ENCODE measurements at regions not wholly inside any gene's neighbourhood (a gene's known extent, or its start where the extent isn't known, plus 50 kb on each side); places are given as distances from the start of the nearest gene placed in this dataset.
"Not testable (repeated sequence)": the region's sequence is repeated elsewhere in the genome, so short reads cannot be mapped to it uniquely, and the experiment has no call there.

DNA sequence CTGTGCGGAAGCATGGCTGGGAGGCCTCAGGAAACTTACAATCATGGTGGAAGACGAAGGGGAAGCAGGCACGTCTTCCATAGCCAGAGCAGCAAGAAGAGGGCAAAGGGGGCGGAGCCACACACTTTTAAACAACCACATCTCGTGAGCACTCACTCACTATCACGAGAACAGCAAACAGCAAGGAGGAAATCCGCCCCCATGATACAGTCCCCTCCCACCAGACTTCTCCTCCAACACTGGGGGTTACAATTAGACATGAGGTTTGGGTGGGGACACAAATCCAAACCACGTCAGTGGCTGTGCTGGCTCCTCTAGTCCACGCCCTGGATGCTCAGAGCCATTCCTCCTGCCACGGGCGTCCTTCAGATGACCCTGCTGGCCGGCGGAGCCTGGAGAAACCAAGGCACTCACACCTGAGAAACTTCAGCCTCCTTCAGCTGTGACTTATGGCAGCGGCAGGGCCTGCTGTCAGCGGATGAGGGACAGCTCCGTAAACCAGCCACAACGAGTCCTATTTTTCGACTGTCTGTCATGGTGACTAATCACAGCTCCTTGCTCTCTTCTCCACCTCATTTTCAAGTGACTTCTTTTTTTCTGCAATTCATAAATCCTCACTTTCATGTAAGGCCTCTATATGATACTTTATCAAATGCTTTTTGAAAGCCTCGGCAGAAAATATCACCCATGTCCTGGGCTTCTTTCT is 167.9 kb upstream of the PFKP start:
- no peak for DNase-seq (ENCODE audit: low spot score, unreplicated experiment)
- H3K27me3 Mint-ChIP-seq = peaks cover 16% of the 10 kb centered on the region
- H3K9me3 Mint-ChIP-seq (ENCODE audit: low read depth) = no peaks in the 10 kb centered on the region
- H3K4me1 Mint-ChIP-seq (ENCODE audit: low read depth) = no peaks in the 10 kb centered on the region
- H3K4me3 Mint-ChIP-seq (ENCODE audit: low read depth) = no peak overlapping the region
- H3K36me3 Mint-ChIP-seq (ENCODE audit: insufficient read depth) = no peaks in the 10 kb centered on the region
- no peak for TF ChIP-seq CTCF (IDR thresholded peaks at IDR 0.05; ENCODE audit: unreplicated experiment)
- no peak overlapping the region for H3K27ac Mint-ChIP-seq

DNA sequence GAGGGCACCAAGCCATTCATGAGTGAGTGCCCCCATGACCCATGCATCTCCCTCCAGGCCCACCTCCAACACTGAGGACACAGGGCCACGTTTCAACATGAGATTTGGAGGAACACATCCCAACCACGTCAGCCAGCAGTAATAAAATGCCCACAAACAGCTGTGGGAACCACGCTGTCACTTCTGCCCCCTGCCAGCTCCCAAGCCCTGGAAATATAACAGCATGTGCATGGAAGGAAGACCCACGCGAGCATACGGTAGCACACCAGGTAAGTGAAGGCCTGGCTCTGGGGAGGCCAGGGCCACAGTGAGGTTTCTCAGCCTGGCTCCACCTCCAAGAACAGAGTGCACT is 168.9 kb upstream of the PFKP start:
- H3K9me3 Mint-ChIP-seq (ENCODE audit: low read depth) = no peaks in the 10 kb centered on the region
- H3K4me3 Mint-ChIP-seq (ENCODE audit: low read depth) = no peak overlapping the region
- peaks cover 10% of the 10 kb centered on the region for H3K27me3 Mint-ChIP-seq
- H3K36me3 Mint-ChIP-seq (ENCODE audit: insufficient read depth) = no peaks in the 10 kb centered on the region
- no peak for TF ChIP-seq CTCF (IDR thresholded peaks at IDR 0.05; ENCODE audit: unreplicated experiment)
- no peak overlapping the region for H3K27ac Mint-ChIP-seq
- DNase-seq (ENCODE audit: low spot score, unreplicated experiment) = no peak
- H3K4me1 Mint-ChIP-seq (ENCODE audit: low read depth) = no peaks in the 10 kb centered on the region

- H3K9me3 Mint-ChIP-seq (ENCODE audit: low read depth) = no peaks in the 10 kb centered on the region
- no peaks in the 10 kb centered on the region for H3K4me1 Mint-ChIP-seq (ENCODE audit: low read depth)
- peaks cover 9% of the 10 kb centered on the region for H3K27me3 Mint-ChIP-seq
- H3K27ac Mint-ChIP-seq = no peak overlapping the region
- no peak overlapping the region for H3K4me3 Mint-ChIP-seq (ENCODE audit: low read depth)
- no peak for DNase-seq (ENCODE audit: low spot score, unreplicated experiment)
- no peak for TF ChIP-seq CTCF (IDR thresholded peaks at IDR 0.05; ENCODE audit: unreplicated experiment)
- H3K36me3 Mint-ChIP-seq (ENCODE audit: insufficient read depth) = no peaks in the 10 kb centered on the region
Measured at GRCh38 chr10:2897619-2898508, 169.5 kb upstream of the PFKP start.

DNA sequence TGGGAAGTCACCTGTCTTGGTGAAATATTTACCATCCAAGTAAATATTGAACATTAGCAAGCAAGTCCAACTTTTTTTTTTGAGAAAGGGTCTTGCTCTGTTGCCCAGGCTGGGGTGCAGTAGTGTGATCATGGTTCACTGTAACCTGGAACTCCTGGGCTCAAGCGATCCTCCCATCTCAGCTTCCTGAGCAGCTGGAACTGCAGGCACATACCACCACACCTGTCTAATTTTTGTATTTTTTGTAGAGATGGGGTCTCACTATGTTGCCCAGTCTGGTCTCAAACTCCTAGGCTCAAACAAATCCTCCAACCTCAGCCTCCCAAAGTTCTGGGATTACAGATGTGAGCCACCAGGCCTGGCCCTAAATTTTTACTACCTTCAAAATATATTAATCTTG is 171.0 kb upstream of the PFKP start:
- H3K9me3 Mint-ChIP-seq (ENCODE audit: low read depth); H3K4me3 Mint-ChIP-seq (ENCODE audit: low read depth); H3K36me3 Mint-ChIP-seq (ENCODE audit: insufficient read depth); H3K4me1 Mint-ChIP-seq (ENCODE audit: low read depth); H3K27ac Mint-ChIP-seq; DNase-seq (ENCODE audit: low spot score, unreplicated experiment); H3K27me3 Mint-ChIP-seq: not testable (repeated sequence)

DNA sequence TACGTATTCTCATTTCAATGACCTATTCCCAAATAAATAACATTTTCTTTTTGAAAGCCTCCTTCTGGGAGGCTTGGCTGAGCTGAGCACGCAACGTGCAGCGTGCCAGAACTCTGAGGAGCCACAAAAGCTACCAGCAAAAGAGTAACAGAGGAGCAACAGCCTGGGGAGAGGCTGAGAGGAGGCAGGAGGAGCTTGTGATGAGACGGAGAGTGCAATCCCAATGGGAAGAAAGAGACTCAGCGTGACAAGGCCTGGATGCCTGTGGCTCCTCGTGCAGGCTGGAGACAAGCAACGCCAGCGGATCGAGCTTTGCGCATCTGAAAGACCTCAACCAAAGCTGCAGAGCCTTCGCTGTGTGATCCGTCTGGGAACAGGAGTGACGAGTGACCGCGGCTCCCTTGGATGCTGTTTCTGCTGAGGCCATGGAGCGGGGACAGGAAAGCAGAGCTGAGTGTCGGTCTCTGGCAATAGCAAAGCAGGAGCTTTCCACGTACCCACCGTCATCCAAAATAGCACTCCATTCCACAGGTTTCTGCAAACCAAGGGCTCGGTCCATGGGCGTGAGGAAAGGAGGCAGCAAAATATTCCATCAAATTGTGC is 171.7 kb upstream of the PFKP start:
- TF ChIP-seq CTCF (IDR thresholded peaks at IDR 0.05; ENCODE audit: unreplicated experiment) = no peak
- Mint-ChIP-seq H3K27me3 (peaks cover 10% of the 10 kb centered on the region), H3K4me1 (ENCODE audit: low read depth) (no peaks in the 10 kb centered on the region), H3K27ac (no peak overlapping the region), H3K4me3 (ENCODE audit: low read depth) (no peak overlapping the region), H3K9me3 (ENCODE audit: low read depth) (no peaks in the 10 kb centered on the region), H3K36me3 (ENCODE audit: insufficient read depth) (no peaks in the 10 kb centered on the region)
- DNase-seq (ENCODE audit: low spot score, unreplicated experiment) = no peak
